Hepatocyte (in vitro differentiated cells): ENCODE measurements at regions not wholly inside any gene's neighbourhood (a gene's known extent, or its start where the extent isn't known, plus 50 kb on each side); places are given as distances from the start of the nearest gene placed in this dataset.

Source experiments
- DNase-seq: peaks from one replicate; pipeline ENCODE4 v3.0.0-alpha.2; 2016; ENCODE audit warnings: low spot score
- H2AFZ ChIP-seq: fragments of 200-600 bp; sonication (generic); 2 replicates; pipeline ENCODE4 v1.6.0; 2016; ENCODE audit warnings: antibody characterized with exemption, mild to moderate bottlenecking
- H3K27ac ChIP-seq: fragments of 200-600 bp; sonication (generic); 2 replicates; pipeline ENCODE4 v1.5.1; 2016; ENCODE audit warnings: mild to moderate bottlenecking
- H3K27me3 ChIP-seq: fragments of 200-600 bp; sonication (generic); 2 replicates; pipeline ENCODE4 v1.6.1; 2016
- H3K36me3 ChIP-seq: fragments of 200-600 bp; sonication (generic); replicated peaks from 2 replicates; pipeline ENCODE4 v1.5.1; 2016; ENCODE audit warnings: low read depth; ENCODE audit not compliant: insufficient read depth
- H3K4me1 ChIP-seq: fragments of 200-600 bp; sonication (generic); 2 replicates; pipeline ENCODE4 v1.5.1; 2016; ENCODE audit warnings: mild to moderate bottlenecking, moderate library complexity; ENCODE audit not compliant: insufficient read depth
- H3K4me2 ChIP-seq: fragments of 200-600 bp; sonication (generic); 2 replicates; pipeline ENCODE4 v1.6.0; 2016
- H3K4me3 ChIP-seq: fragments of 200-600 bp; sonication (generic); 2 replicates; pipeline ENCODE4 v1.5.1; 2016; ENCODE audit warnings: mild to moderate bottlenecking
- H3K79me2 ChIP-seq: fragments of 200-600 bp; sonication (generic); 2 replicates; pipeline ENCODE4 v1.6.0; 2017; ENCODE audit warnings: mild to moderate bottlenecking
- H3K9me2 ChIP-seq: fragments of 200-600 bp; sonication (generic); replicated peaks from 2 replicates; pipeline ENCODE4 v1.6.0; 2017; ENCODE audit warnings: mild to moderate bottlenecking; ENCODE audit not compliant: insufficient read depth
- H3K9me3 ChIP-seq: fragments of 200-600 bp; sonication (generic); 2 replicates; pipeline ENCODE4 v1.5.1; 2016; ENCODE audit warnings: low read depth, mild to moderate bottlenecking
- H4K20me1 ChIP-seq: fragments of 200-600 bp; sonication (generic); 2 replicates; pipeline ENCODE4 v1.6.0; 2016; ENCODE audit warnings: mild to moderate bottlenecking; ENCODE audit not compliant: insufficient read depth, poor library complexity, severe bottlenecking
- CTCF ChIP-seq: fragments of 200-600 bp; sonication (generic); IDR thresholded peaks from 2 replicates; pipeline ENCODE4 v1.5.1; 2016; ENCODE audit warnings: antibody characterized with exemption, mild to moderate bottlenecking; ENCODE audit not compliant: poor library complexity
- EZH2 ChIP-seq: fragments of 200-600 bp; sonication (generic); IDR thresholded peaks from 2 replicates; pipeline ENCODE4 v1.6.1; 2016; ENCODE audit warnings: antibody characterized with exemption, mild to moderate bottlenecking, borderline replicate concordance
- EZH2phosphoT487 ChIP-seq: fragments of 200-600 bp; sonication (generic); IDR thresholded peaks from one replicate; pipeline ENCODE4 v1.6.1; 2018; ENCODE audit warnings: antibody characterized with exemption, mild to moderate bottlenecking, low read depth, moderate library complexity; ENCODE audit not compliant: unreplicated experiment, severe bottlenecking
- WGBS: methylation state at CpG from one replicate; pipeline ENCODE4 v1.1.6; 2016; ENCODE audit warnings: low lambda C conversion rate; ENCODE audit errors: missing lambda C conversion rate; 5-methylcytosine and 5-hydroxymethylcytosine counted together

GRCh38 chr13:79197933-79198332 is 208.1 kb downstream of the RBM26 start:
- Histone ChIP-seq H3K27ac (no peak overlapping the region), H3K9me2 (no peaks in the 10 kb centered on the region), H3K4me1 (no peaks in the 10 kb centered on the region), H3K79me2 (no peaks in the 10 kb centered on the region), H3K9me3 (no peaks in the 10 kb centered on the region), H2AFZ (no peak overlapping the region), H3K36me3 (no peaks in the 10 kb centered on the region), H3K27me3 (no peaks in the 10 kb centered on the region), H3K4me3 (no peak overlapping the region), H4K20me1 (no peaks in the 10 kb centered on the region), H3K4me2 (no peak overlapping the region)
- TF ChIP-seq EZH2, result no peak
- no peak for TF ChIP-seq EZH2phosphoT487
- TF ChIP-seq CTCF, result no peak
- no peak for DNase-seq
- WGBS, result 85% methylated on average over 2 of the region's 2 CpGs

GRCh38 chr13:79196843-79197242 is 209.2 kb downstream of the RBM26 start:
- H3K4me3 ChIP-seq, result no peak overlapping the region
- H3K4me2 ChIP-seq, result no peak overlapping the region
- H3K9me2 ChIP-seq, result no peaks in the 10 kb centered on the region
- no peaks in the 10 kb centered on the region for H3K27me3 ChIP-seq
- H3K4me1 ChIP-seq, result no peaks in the 10 kb centered on the region
- DNase-seq, result no peak
- H2AFZ ChIP-seq, result no peak overlapping the region
- no peaks in the 10 kb centered on the region for H3K36me3 ChIP-seq
- no peak for TF ChIP-seq CTCF
- no peak for TF ChIP-seq EZH2
- no peak for TF ChIP-seq EZH2phosphoT487
- no peaks in the 10 kb centered on the region for H4K20me1 ChIP-seq
- WGBS, result 88% methylated on average over 3 of the region's 3 CpGs
- H3K27ac ChIP-seq, result no peak overlapping the region
- no peaks in the 10 kb centered on the region for H3K79me2 ChIP-seq
- H3K9me3 ChIP-seq, result no peaks in the 10 kb centered on the region

GRCh38 chr13:79196366-79196765 is 209.7 kb downstream of the RBM26 start:
- Histone ChIP-seq H3K9me2 (no peaks in the 10 kb centered on the region), H3K4me1 (no peaks in the 10 kb centered on the region), H4K20me1 (no peaks in the 10 kb centered on the region), H2AFZ (no peak overlapping the region), H3K4me3 (no peak overlapping the region), H3K9me3 (no peaks in the 10 kb centered on the region), H3K27me3 (no peaks in the 10 kb centered on the region), H3K4me2 (no peak overlapping the region), H3K79me2 (no peaks in the 10 kb centered on the region), H3K36me3 (no peaks in the 10 kb centered on the region), H3K27ac (no peak overlapping the region)
- DNase-seq, result no peak
- WGBS, result 92% methylated on average over 3 of the region's 3 CpGs
- TF ChIP-seq EZH2 (no peak), EZH2phosphoT487 (no peak), CTCF (no peak)

- Histone ChIP-seq H3K4me2 (no peak overlapping the region), H4K20me1 (no peaks in the 10 kb centered on the region), H2AFZ (no peak overlapping the region), H3K9me3 (no peaks in the 10 kb centered on the region), H3K4me3 (no peak overlapping the region), H3K9me2 (no peaks in the 10 kb centered on the region), H3K27ac (no peak overlapping the region), H3K36me3 (no peaks in the 10 kb centered on the region), H3K79me2 (no peaks in the 10 kb centered on the region), H3K4me1 (no peaks in the 10 kb centered on the region), H3K27me3 (no peaks in the 10 kb centered on the region)
- WGBS, result 86% methylated on average over 2 of the region's 2 CpGs
- no peak for DNase-seq
- TF ChIP-seq CTCF, result no peak
- TF ChIP-seq EZH2, result no peak
- no peak for TF ChIP-seq EZH2phosphoT487
These were observed 211.3 kb downstream of the RBM26 start for GRCh38 chr13:79194727-79195126.
